ENCODE measurements at regions not wholly inside any gene's neighbourhood (a gene's known extent, or its start where the extent isn't known, plus 50 kb on each side); places are given as distances from the start of the nearest gene placed in this dataset.

DNA sequence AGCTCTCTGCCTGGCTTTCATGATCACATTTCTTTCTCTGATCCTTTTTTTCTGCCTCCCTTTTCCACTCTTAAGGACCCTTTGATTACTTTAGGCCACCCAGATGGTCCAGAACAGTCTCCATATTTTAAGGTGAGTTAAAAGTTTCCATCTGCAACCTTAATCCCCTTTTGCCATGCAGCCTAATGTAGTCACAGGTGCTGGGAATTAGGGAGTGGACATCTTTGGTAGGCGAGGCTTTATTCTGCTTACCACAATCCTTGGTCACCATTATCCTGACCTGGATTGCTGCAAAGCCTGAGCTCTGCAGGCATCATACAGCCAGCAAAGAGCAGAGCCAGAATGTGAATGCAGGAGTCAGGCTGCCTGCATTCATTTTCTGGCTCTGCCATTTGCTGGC lies 95.9 kb downstream of the XCL2 start:
- intact Hi-C loops (cut with DNase I; ENCODE audit: low total_unique reads): no loop called here
- Histone ChIP-seq H3K9me3 (peaks cover 0 to 12% (median 3%) of the 10 kb centered on the region in 4 donors), H3K36me3 (no peaks in the 10 kb centered on the region), H3K4me3 (no peak overlapping the region), H3K4me1 (no peaks in the 10 kb centered on the region), H3K27me3 (no peaks in the 10 kb centered on the region), H3K27ac (no peak overlapping the region)
- 48 to 92% (median 84%) methylated on average over 1 of the region's 1 CpG for WGBS, 5 donors
- no peak for DNase-seq
- TF ChIP-seq, protein P1, sequence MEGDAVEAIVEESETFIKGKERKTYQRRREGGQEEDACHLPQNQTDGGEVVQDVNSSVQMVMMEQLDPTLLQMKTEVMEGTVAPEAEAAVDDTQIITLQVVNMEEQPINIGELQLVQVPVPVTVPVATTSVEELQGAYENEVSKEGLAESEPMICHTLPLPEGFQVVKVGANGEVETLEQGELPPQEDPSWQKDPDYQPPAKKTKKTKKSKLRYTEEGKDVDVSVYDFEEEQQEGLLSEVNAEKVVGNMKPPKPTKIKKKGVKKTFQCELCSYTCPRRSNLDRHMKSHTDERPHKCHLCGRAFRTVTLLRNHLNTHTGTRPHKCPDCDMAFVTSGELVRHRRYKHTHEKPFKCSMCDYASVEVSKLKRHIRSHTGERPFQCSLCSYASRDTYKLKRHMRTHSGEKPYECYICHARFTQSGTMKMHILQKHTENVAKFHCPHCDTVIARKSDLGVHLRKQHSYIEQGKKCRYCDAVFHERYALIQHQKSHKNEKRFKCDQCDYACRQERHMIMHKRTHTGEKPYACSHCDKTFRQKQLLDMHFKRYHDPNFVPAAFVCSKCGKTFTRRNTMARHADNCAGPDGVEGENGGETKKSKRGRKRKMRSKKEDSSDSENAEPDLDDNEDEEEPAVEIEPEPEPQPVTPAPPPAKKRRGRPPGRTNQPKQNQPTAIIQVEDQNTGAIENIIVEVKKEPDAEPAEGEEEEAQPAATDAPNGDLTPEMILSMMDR (IDR thresholded peaks at IDR 0.05): no peak
- TF ChIP-seq POLR2A (IDR thresholded peaks at IDR 0.05) (no peak), EP300 (IDR thresholded peaks at IDR 0.05) (no peak), POLR2AphosphoS5 (IDR thresholded peaks at IDR 0.05) (no peak)

DNA sequence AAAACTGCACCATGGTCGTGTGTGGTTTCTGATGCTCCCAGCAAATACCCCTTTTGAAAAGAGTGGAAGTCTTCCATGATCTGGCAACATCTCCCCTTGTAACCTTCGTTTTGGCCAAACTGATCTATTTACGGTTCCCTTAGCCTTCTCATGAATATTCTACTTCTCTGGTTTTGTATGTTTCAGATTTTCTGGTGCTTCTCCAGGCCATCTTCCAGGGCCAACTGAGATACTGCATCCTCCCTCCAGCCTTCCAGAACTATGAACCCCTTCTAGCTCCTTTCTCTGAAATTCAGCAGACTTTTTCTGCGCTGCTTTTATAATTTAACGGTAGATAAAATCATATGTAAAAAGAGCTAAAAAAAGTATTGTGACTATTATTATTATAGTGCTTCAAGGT lies 97.7 kb downstream of the XCL2 start:
- no peaks in the 10 kb centered on the region for H3K36me3 ChIP-seq
- H3K9me3 ChIP-seq: no peaks in the 10 kb centered on the region
- DNase-seq: no peak
- no peak for TF ChIP-seq POLR2A (IDR thresholded peaks at IDR 0.05)
- TF ChIP-seq EP300 (IDR thresholded peaks at IDR 0.05): no peak
- TF ChIP-seq POLR2AphosphoS5 (IDR thresholded peaks at IDR 0.05): no peak
- TF ChIP-seq, protein P1 (IDR thresholded peaks at IDR 0.05): no peak
- no peaks in the 10 kb centered on the region for H3K27me3 ChIP-seq
- WGBS, 5 donors: 86 to 92% (median 89%) methylated on average over 5 of the region's 5 CpGs
- no peak overlapping the region for H3K27ac ChIP-seq
- intact Hi-C loops (cut with DNase I; ENCODE audit: low total_unique reads): no loop called here
- H3K4me3 ChIP-seq: no peak overlapping the region
- no peaks in the 10 kb centered on the region for H3K4me1 ChIP-seq

DNA sequence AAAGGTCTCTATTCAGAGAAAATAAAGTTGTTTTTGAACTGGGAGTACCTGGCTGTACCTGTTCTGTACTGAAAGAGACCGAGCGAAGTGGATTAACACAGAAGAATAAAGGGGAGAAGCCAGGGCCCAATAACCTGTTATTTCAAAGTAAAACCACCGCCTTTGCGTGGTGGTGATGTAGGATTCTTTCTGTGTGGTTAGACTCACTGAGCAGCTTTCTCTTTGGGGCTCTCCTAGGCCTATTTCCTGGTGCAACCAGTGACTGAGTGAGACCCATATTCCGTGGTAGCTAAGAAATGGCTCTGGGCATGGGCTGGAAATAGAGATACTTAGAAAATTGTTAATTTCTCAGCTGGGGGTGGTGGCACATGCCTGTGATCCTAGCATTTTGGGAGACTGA lies 99.9 kb downstream of the XCL2 start:
- Histone ChIP-seq H3K9me3 (no peaks in the 10 kb centered on the region), H3K4me3 (no peak overlapping the region), H3K27me3 (no peaks in the 10 kb centered on the region), H3K36me3 (no peaks in the 10 kb centered on the region), H3K27ac (no peak overlapping the region), H3K4me1 (peaks cover 0 to 12% (median 6%) of the 10 kb centered on the region in 4 donors)
- TF ChIP-seq POLR2AphosphoS5 (IDR thresholded peaks at IDR 0.05) (no peak), POLR2A (IDR thresholded peaks at IDR 0.05) (no peak), EP300 (IDR thresholded peaks at IDR 0.05) (no peak)
- TF ChIP-seq, protein P1 (IDR thresholded peaks at IDR 0.05): no peak
- WGBS, 5 donors: 66 to 92% (median 76%) methylated on average over 5 of the region's 5 CpGs
- intact Hi-C loops (cut with DNase I; ENCODE audit: low total_unique reads): no loop called here
- peak in 1 of 2 donors; percentile 28 for DNase-seq

DNA sequence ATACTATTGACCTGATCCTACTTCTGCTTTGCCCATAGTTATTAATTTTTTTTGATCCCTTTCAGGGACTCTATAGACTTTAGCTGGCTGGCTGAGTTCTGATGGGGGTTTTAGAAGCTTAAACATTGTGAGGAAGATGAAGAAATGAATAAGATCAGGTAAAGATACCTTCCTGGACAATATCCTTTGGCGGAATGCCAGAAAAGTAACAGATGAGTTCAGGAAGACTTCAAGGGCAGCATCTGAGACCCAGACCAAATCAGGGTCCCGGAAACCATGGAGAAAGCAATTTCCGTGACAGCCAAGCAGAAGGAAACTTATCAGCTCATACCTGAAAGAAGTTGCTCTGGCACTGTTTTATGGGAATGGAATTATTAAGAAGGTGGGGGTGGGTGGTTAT lies 100.4 kb downstream of the XCL2 start:
- intact Hi-C loops (cut with DNase I; ENCODE audit: low total_unique reads): no loop called here
- TF ChIP-seq, protein P1 (IDR thresholded peaks at IDR 0.05): no peak
- no peak for TF ChIP-seq POLR2A (IDR thresholded peaks at IDR 0.05)
- TF ChIP-seq POLR2AphosphoS5 (IDR thresholded peaks at IDR 0.05): no peak
- no peak for TF ChIP-seq EP300 (IDR thresholded peaks at IDR 0.05)
- Histone ChIP-seq H3K4me1 (peaks cover 0 to 12% (median 6%) of the 10 kb centered on the region in 4 donors), H3K27me3 (no peaks in the 10 kb centered on the region), H3K36me3 (no peaks in the 10 kb centered on the region), H3K27ac (no peak overlapping the region), H3K9me3 (no peaks in the 10 kb centered on the region), H3K4me3 (no peak overlapping the region)
- 89 to 95% (median 92%) methylated on average over 3 of the region's 3 CpGs for WGBS, 5 donors
- DNase-seq: no peak
